Gastroesophageal sphincter (tissue), 3 donors: ENCODE measurements at regions not wholly inside any gene's neighbourhood (a gene's known extent, or its start where the extent isn't known, plus 50 kb on each side); places are given as distances from the start of the nearest gene placed in this dataset.

Experiments used
- EP300 ChIP-seq: sonication (generic); formaldehyde crosslinking; IDR thresholded peaks from one replicate; pipeline ENCODE4 v1.6.1; 2017; ENCODE audit warnings: antibody characterized with exemption, mild to moderate bottlenecking
- POLR2A ChIP-seq, 2 donors: fragments of 450-650 bp; IDR thresholded peaks; one replicate each; pipeline ENCODE4 v1.6.1; 2017; ENCODE audit warnings: antibody characterized with exemption in 2 of 2, mild to moderate bottlenecking in 2 of 2, moderate library complexity in 1 of 2
- TF ChIP-seq, protein P1 (sequence below), 4 experiments: fragments of 200-600 bp in 2 of 4; fragments of 450-650 bp in 2 of 4; sonication (generic) in 1 of 4; IDR thresholded peaks; one replicate each; pipeline ENCODE4 v1.5.1; 2017 to 2019; ENCODE audit warnings: antibody characterized with exemption in 4 of 4, mild to moderate bottlenecking in 2 of 4, moderate library complexity in 2 of 4

DNA sequence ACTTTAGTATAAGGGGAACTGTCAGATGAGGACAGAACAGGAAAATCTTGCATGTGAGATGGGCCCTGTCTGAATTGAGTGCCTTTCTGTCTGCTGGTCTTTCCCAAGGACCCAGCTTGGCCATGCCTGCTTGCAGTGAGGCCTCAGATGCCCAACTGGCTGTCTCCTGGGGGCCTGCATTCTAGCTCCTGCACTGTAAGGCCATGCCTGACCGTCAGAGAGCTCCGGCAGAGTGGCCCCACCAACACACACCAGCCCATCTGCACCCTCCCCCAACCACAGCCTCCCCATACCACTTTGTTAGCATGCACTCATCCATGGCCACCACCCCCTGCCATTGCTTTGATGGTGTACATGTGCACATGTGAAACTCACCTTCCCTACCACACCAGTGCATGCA lies 190.4 kb upstream of the RPRM start:
- TF ChIP-seq, protein P1, sequence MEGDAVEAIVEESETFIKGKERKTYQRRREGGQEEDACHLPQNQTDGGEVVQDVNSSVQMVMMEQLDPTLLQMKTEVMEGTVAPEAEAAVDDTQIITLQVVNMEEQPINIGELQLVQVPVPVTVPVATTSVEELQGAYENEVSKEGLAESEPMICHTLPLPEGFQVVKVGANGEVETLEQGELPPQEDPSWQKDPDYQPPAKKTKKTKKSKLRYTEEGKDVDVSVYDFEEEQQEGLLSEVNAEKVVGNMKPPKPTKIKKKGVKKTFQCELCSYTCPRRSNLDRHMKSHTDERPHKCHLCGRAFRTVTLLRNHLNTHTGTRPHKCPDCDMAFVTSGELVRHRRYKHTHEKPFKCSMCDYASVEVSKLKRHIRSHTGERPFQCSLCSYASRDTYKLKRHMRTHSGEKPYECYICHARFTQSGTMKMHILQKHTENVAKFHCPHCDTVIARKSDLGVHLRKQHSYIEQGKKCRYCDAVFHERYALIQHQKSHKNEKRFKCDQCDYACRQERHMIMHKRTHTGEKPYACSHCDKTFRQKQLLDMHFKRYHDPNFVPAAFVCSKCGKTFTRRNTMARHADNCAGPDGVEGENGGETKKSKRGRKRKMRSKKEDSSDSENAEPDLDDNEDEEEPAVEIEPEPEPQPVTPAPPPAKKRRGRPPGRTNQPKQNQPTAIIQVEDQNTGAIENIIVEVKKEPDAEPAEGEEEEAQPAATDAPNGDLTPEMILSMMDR (IDR thresholded peaks at IDR 0.05) = no peak
- TF ChIP-seq POLR2A (IDR thresholded peaks at IDR 0.05) (no peak), EP300 (no peak)
